ENCODE measurements at regions not wholly inside any gene's neighbourhood (a gene's known extent, or its start where the extent isn't known, plus 50 kb on each side); places are given as distances from the start of the nearest gene placed in this dataset.
"Not testable (repeated sequence)": the region's sequence is repeated elsewhere in the genome, so short reads cannot be mapped to it uniquely, and the experiment has no call there.

- no peak overlapping the region for H3K27ac ChIP-seq (ENCODE audit: low read depth, low read length)
- no peak overlapping the region for H3K9ac ChIP-seq (ENCODE audit: low read length in 5 of 5)
- H3K27me3 ChIP-seq (ENCODE audit: control insufficient read depth in 5 of 5, insufficient read depth in 4 of 5, low read length in 5 of 5) = no peaks in the 10 kb centered on the region
- H3K36me3 ChIP-seq (ENCODE audit: control insufficient read depth in 5 of 5, insufficient read depth in 5 of 5, low read length in 5 of 5) = no peaks in the 10 kb centered on the region
- H3K4me1 ChIP-seq (ENCODE audit: control insufficient read depth in 5 of 5, insufficient read depth in 5 of 5, low read length in 5 of 5) = no peaks in the 10 kb centered on the region
- H3K9me3 ChIP-seq (ENCODE audit: control insufficient read depth in 5 of 5, low read length in 5 of 5) = peaks cover 0 to 2% (median 0%) of the 10 kb centered on the region in 5 donors
- no peak overlapping the region for H3K4me3 ChIP-seq (ENCODE audit: low read depth in 1 of 5, low read length in 5 of 5)
Observed at GRCh38 chr12:114122016-114122415, 155.9 kb upstream of the RBM19 start.

- Histone ChIP-seq H3K9me3 (ENCODE audit: control insufficient read depth in 5 of 5, low read length in 5 of 5) (peaks cover 2 to 13% (median 8%) of the 10 kb centered on the region in 5 donors), H3K27me3 (ENCODE audit: control insufficient read depth in 5 of 5, insufficient read depth in 4 of 5, low read length in 5 of 5) (peaks cover 0 to 2% (median 0%) of the 10 kb centered on the region in 5 donors), H3K4me1 (ENCODE audit: control insufficient read depth in 5 of 5, insufficient read depth in 5 of 5, low read length in 5 of 5) (no peaks in the 10 kb centered on the region), H3K27ac (ENCODE audit: low read depth, low read length) (no peak overlapping the region), H3K9ac (ENCODE audit: low read length in 5 of 5) (no peak overlapping the region), H3K4me3 (ENCODE audit: low read depth in 1 of 5, low read length in 5 of 5) (no peak overlapping the region), H3K36me3 (ENCODE audit: control insufficient read depth in 5 of 5, insufficient read depth in 5 of 5, low read length in 5 of 5) (no peaks in the 10 kb centered on the region)
Observed at GRCh38 chr12:114119316-114119715, 153.2 kb upstream of the RBM19 start.

- Histone ChIP-seq H3K9me3 (ENCODE audit: control insufficient read depth in 5 of 5, low read length in 5 of 5) (peaks cover 0 to 9% (median 3%) of the 10 kb centered on the region in 5 donors), H3K27ac (ENCODE audit: low read depth, low read length) (no peak overlapping the region), H3K9ac (ENCODE audit: low read length in 5 of 5) (no peak overlapping the region), H3K36me3 (ENCODE audit: control insufficient read depth in 5 of 5, insufficient read depth in 5 of 5, low read length in 5 of 5) (no peaks in the 10 kb centered on the region), H3K4me1 (ENCODE audit: control insufficient read depth in 5 of 5, insufficient read depth in 5 of 5, low read length in 5 of 5) (no peaks in the 10 kb centered on the region), H3K27me3 (ENCODE audit: control insufficient read depth in 5 of 5, insufficient read depth in 4 of 5, low read length in 5 of 5) (peaks cover 0 to 6% (median 0%) of the 10 kb centered on the region in 5 donors), H3K4me3 (ENCODE audit: low read depth in 1 of 5, low read length in 5 of 5) (no peak overlapping the region)
Observed at GRCh38 chr12:114096461-114096860, 130.3 kb upstream of the RBM19 start.

- H3K36me3 ChIP-seq (ENCODE audit: control insufficient read depth in 5 of 5, insufficient read depth in 5 of 5, low read length in 5 of 5) = no peaks in the 10 kb centered on the region
- no peak overlapping the region for H3K27ac ChIP-seq (ENCODE audit: low read depth, low read length)
- no peaks in the 10 kb centered on the region for H3K4me1 ChIP-seq (ENCODE audit: control insufficient read depth in 5 of 5, insufficient read depth in 5 of 5, low read length in 5 of 5)
Observed at GRCh38 chr12:114093520-114093919, 127.4 kb upstream of the RBM19 start.

GRCh38 chr12:114092981-114093380 lies 126.9 kb upstream of the RBM19 start:
- Histone ChIP-seq H3K4me3 (ENCODE audit: low read depth in 1 of 5, low read length in 5 of 5) (no peak overlapping the region), H3K9me3 (ENCODE audit: control insufficient read depth in 5 of 5, low read length in 5 of 5) (peaks cover 0 to 9% (median 3%) of the 10 kb centered on the region in 5 donors), H3K27me3 (ENCODE audit: control insufficient read depth in 5 of 5, insufficient read depth in 4 of 5, low read length in 5 of 5) (peaks cover 0 to 4% (median 0%) of the 10 kb centered on the region in 5 donors), H3K36me3 (ENCODE audit: control insufficient read depth in 5 of 5, insufficient read depth in 5 of 5, low read length in 5 of 5) (no peaks in the 10 kb centered on the region), H3K27ac (ENCODE audit: low read depth, low read length) (no peak overlapping the region), H3K9ac (ENCODE audit: low read length in 5 of 5) (no peak overlapping the region), H3K4me1 (ENCODE audit: control insufficient read depth in 5 of 5, insufficient read depth in 5 of 5, low read length in 5 of 5) (no peaks in the 10 kb centered on the region)

More at GRCh38 chr12:114093520-114093919, 127.4 kb upstream of the RBM19 start:
- Histone ChIP-seq H3K4me3 (ENCODE audit: low read depth in 1 of 5, low read length in 5 of 5) (no peak overlapping the region), H3K27me3 (ENCODE audit: control insufficient read depth in 5 of 5, insufficient read depth in 4 of 5, low read length in 5 of 5) (peaks cover 0 to 4% (median 0%) of the 10 kb centered on the region in 5 donors), H3K9me3 (ENCODE audit: control insufficient read depth in 5 of 5, low read length in 5 of 5) (peaks cover 0 to 9% (median 3%) of the 10 kb centered on the region in 5 donors), H3K9ac (ENCODE audit: low read length in 5 of 5) (no peak overlapping the region)

GRCh38 chr12:114090211-114090610 lies 124.1 kb upstream of the RBM19 start:
- no peaks in the 10 kb centered on the region for H3K4me1 ChIP-seq (ENCODE audit: control insufficient read depth in 5 of 5, insufficient read depth in 5 of 5, low read length in 5 of 5)
- H3K4me3 ChIP-seq (ENCODE audit: low read depth in 1 of 5, low read length in 5 of 5) = no peak overlapping the region
- H3K9ac ChIP-seq (ENCODE audit: low read length in 5 of 5) = no peak overlapping the region
- peaks cover 0 to 9% (median 3%) of the 10 kb centered on the region in 5 donors for H3K9me3 ChIP-seq (ENCODE audit: control insufficient read depth in 5 of 5, low read length in 5 of 5)
- H3K27ac ChIP-seq (ENCODE audit: low read depth, low read length) = no peak overlapping the region
- H3K36me3 ChIP-seq (ENCODE audit: control insufficient read depth in 5 of 5, insufficient read depth in 5 of 5, low read length in 5 of 5) = no peaks in the 10 kb centered on the region
- H3K27me3 ChIP-seq (ENCODE audit: control insufficient read depth in 5 of 5, insufficient read depth in 4 of 5, low read length in 5 of 5) = peaks cover 0 to 4% (median 0%) of the 10 kb centered on the region in 5 donors

GRCh38 chr12:114073076-114073475 lies 107.0 kb upstream of the RBM19 start:
- Histone ChIP-seq H3K27ac (ENCODE audit: low read depth, low read length) (no peak overlapping the region), H3K9me3 (ENCODE audit: control insufficient read depth in 5 of 5, low read length in 5 of 5) (no peaks in the 10 kb centered on the region), H3K4me1 (ENCODE audit: control insufficient read depth in 5 of 5, insufficient read depth in 5 of 5, low read length in 5 of 5) (no peaks in the 10 kb centered on the region), H3K36me3 (ENCODE audit: control insufficient read depth in 5 of 5, insufficient read depth in 5 of 5, low read length in 5 of 5) (no peaks in the 10 kb centered on the region), H3K27me3 (ENCODE audit: control insufficient read depth in 5 of 5, insufficient read depth in 4 of 5, low read length in 5 of 5) (peaks cover 0 to 6% (median 0%) of the 10 kb centered on the region in 5 donors), H3K4me3 (ENCODE audit: low read depth in 1 of 5, low read length in 5 of 5) (no peak overlapping the region), H3K9ac (ENCODE audit: low read length in 5 of 5) (no peak overlapping the region)

- no peak overlapping the region for H3K27ac ChIP-seq (ENCODE audit: low read depth, low read length)
- H3K4me1 ChIP-seq (ENCODE audit: control insufficient read depth in 5 of 5, insufficient read depth in 5 of 5, low read length in 5 of 5) = no peaks in the 10 kb centered on the region
- no peaks in the 10 kb centered on the region for H3K36me3 ChIP-seq (ENCODE audit: control insufficient read depth in 5 of 5, insufficient read depth in 5 of 5, low read length in 5 of 5)
- H3K4me3 ChIP-seq (ENCODE audit: low read depth in 1 of 5, low read length in 5 of 5) = no peak overlapping the region
- peaks cover 0 to 6% (median 0%) of the 10 kb centered on the region in 5 donors for H3K27me3 ChIP-seq (ENCODE audit: control insufficient read depth in 5 of 5, insufficient read depth in 4 of 5, low read length in 5 of 5)
- peaks cover 0 to 8% (median 2%) of the 10 kb centered on the region in 5 donors for H3K9me3 ChIP-seq (ENCODE audit: control insufficient read depth in 5 of 5, low read length in 5 of 5)
- no peak overlapping the region for H3K9ac ChIP-seq (ENCODE audit: low read length in 5 of 5)
Observed at GRCh38 chr12:114069507-114069906, 103.4 kb upstream of the RBM19 start.

- Histone ChIP-seq H3K4me3 (ENCODE audit: low read depth in 1 of 5, low read length in 5 of 5) (no peak overlapping the region), H3K9ac (ENCODE audit: low read length in 5 of 5) (no peak overlapping the region), H3K27me3 (ENCODE audit: control insufficient read depth in 5 of 5, insufficient read depth in 4 of 5, low read length in 5 of 5) (no peaks in the 10 kb centered on the region), H3K4me1 (ENCODE audit: control insufficient read depth in 5 of 5, insufficient read depth in 5 of 5, low read length in 5 of 5) (no peaks in the 10 kb centered on the region), H3K27ac (ENCODE audit: low read depth, low read length) (no peak overlapping the region), H3K9me3 (ENCODE audit: control insufficient read depth in 5 of 5, low read length in 5 of 5) (peaks cover 0 to 23% (median 8%) of the 10 kb centered on the region in 5 donors), H3K36me3 (ENCODE audit: control insufficient read depth in 5 of 5, insufficient read depth in 5 of 5, low read length in 5 of 5) (no peaks in the 10 kb centered on the region)
Observed at GRCh38 chr12:114064497-114064896, 98.4 kb upstream of the RBM19 start.

GRCh38 chr12:114064034-114064433 lies 97.9 kb upstream of the RBM19 start:
- H3K9me3 ChIP-seq (ENCODE audit: control insufficient read depth in 5 of 5, low read length in 5 of 5) = peaks cover 0 to 26% (median 8%) of the 10 kb centered on the region in 5 donors
- H3K36me3 ChIP-seq (ENCODE audit: control insufficient read depth in 5 of 5, insufficient read depth in 5 of 5, low read length in 5 of 5); H3K27me3 ChIP-seq (ENCODE audit: control insufficient read depth in 5 of 5, insufficient read depth in 4 of 5, low read length in 5 of 5); H3K27ac ChIP-seq (ENCODE audit: low read depth, low read length); H3K4me3 ChIP-seq (ENCODE audit: low read depth in 1 of 5, low read length in 5 of 5); H3K9ac ChIP-seq (ENCODE audit: low read length in 5 of 5); H3K4me1 ChIP-seq (ENCODE audit: control insufficient read depth in 5 of 5, insufficient read depth in 5 of 5, low read length in 5 of 5): not testable (repeated sequence)
